Keratinocyte (primary cell): ENCODE measurements at regions not wholly inside any gene's neighbourhood (a gene's known extent, or its start where the extent isn't known, plus 50 kb on each side); places are given as distances from the start of the nearest gene placed in this dataset.

Source experiments
- DNase-seq: peaks from one replicate; pipeline ENCODE4 v3.0.0-alpha.2; 2011; ENCODE audit warnings: low read depth, missing footprints, low spot score
- FAIRE-seq: peaks from 2 replicates; lab custom pipeline; 2011; peaks lifted over from hg19 to GRCh38; lab: Jason Lieb, UNC
- H2AFZ ChIP-seq: 2 replicates; pipeline ENCODE4 v1.6.0; 2012; ENCODE audit warnings: low read length, control low read depth, inconsistent platforms; ENCODE audit not compliant: control insufficient read depth
- H3K27ac ChIP-seq: 2 replicates; pipeline ENCODE4 v1.5.1; 2011; ENCODE audit warnings: low read length; ENCODE audit not compliant: control insufficient read depth, insufficient read depth
- H3K27me3 ChIP-seq: 3 replicates; pipeline ENCODE4 v1.6.0; 2011; ENCODE audit warnings: low read length; ENCODE audit not compliant: control insufficient read depth, insufficient read depth; ENCODE audit errors: extremely low read depth
- H3K36me3 ChIP-seq, 2 experiments: 2 replicates in 1 of 2; 3 replicates in 1 of 2; pipeline ENCODE4 v1.5.1; 2011; ENCODE audit warnings: low read length in 2 of 2, mild to moderate bottlenecking in 1 of 2; ENCODE audit not compliant: control insufficient read depth in 2 of 2, insufficient read depth in 2 of 2; ENCODE audit errors: extremely low read depth in 1 of 2
- H3K4me1 ChIP-seq: 3 replicates; pipeline ENCODE4 v1.5.1; 2011; ENCODE audit warnings: low read length; ENCODE audit not compliant: control insufficient read depth, insufficient read depth; ENCODE audit errors: extremely low read depth
- H3K4me2 ChIP-seq: 3 replicates; pipeline ENCODE4 v1.6.0; 2011; ENCODE audit warnings: low read depth, low read length; ENCODE audit not compliant: control insufficient read depth, insufficient read depth; ENCODE audit errors: extremely low read depth
- H3K4me3 ChIP-seq, 3 experiments: fragments of 200-600 bp in 1 of 3; sonication (generic) in 1 of 3; 2 replicates in 2 of 3; 3 replicates in 1 of 3; pipeline ENCODE4 v1.5.1; 2011 to 2016; ENCODE audit warnings: low read length in 3 of 3, mild to moderate bottlenecking in 3 of 3, control low read depth in 2 of 3, inconsistent platforms in 1 of 3, low read depth in 1 of 3, mixed read lengths in 1 of 3, mixed run types in 1 of 3, moderate library complexity in 1 of 3; ENCODE audit not compliant: control insufficient read depth in 2 of 3, insufficient read depth in 2 of 3; ENCODE audit errors: extremely low read depth in 1 of 3
- H3K79me2 ChIP-seq: 2 replicates; pipeline ENCODE4 v1.6.0; 2012; ENCODE audit warnings: low read length; ENCODE audit not compliant: control insufficient read depth, insufficient read depth
- H3K9ac ChIP-seq: 3 replicates; pipeline ENCODE4 v1.6.0; 2011; ENCODE audit warnings: low read length; ENCODE audit not compliant: control insufficient read depth, insufficient read depth; ENCODE audit errors: extremely low read depth
- H3K9me1 ChIP-seq: 3 replicates; pipeline ENCODE4 v1.6.0; 2011; ENCODE audit warnings: low read length; ENCODE audit not compliant: control insufficient read depth, insufficient read depth; ENCODE audit errors: extremely low read depth
- H3K9me3 ChIP-seq: 2 replicates; pipeline ENCODE4 v1.5.1; 2012; ENCODE audit warnings: low read depth, low read length; ENCODE audit not compliant: control insufficient read depth
- H4K20me1 ChIP-seq: 3 replicates; pipeline ENCODE4 v1.6.0; 2011; ENCODE audit warnings: low read length; ENCODE audit not compliant: control insufficient read depth, insufficient read depth; ENCODE audit errors: extremely low read depth
- EZH2 ChIP-seq: IDR thresholded peaks from one replicate; pipeline ENCODE4 v1.6.1; 2012; ENCODE audit warnings: inconsistent platforms, mild to moderate bottlenecking, low read length, moderate library complexity
- dilution Hi-C: fragments of 300-500 bp; cut with MboI; formaldehyde crosslinking; loops from one replicate; pipeline ENCODE4 v1.7.0; 2020; ENCODE audit warnings: low sequenced_read_pairs; ENCODE audit not compliant: extremely low pct_ligation_motif_present
- TF ChIP-seq, protein P1 (sequence below), 3 experiments: IDR thresholded peaks in 1 of 3; conservative IDR thresholded peaks in 1 of 3; optimal IDR thresholded peaks in 1 of 3; 2 replicates in 2 of 3; 3 replicates in 1 of 3; pipeline versions ENCODE3 to v1.5.1; 2011; ENCODE audit warnings: low read length in 3 of 3, mild to moderate bottlenecking in 3 of 3, moderate library complexity in 2 of 3, control low read depth in 1 of 3, inconsistent platforms in 1 of 3; ENCODE audit not compliant: insufficient read depth in 2 of 3; ENCODE audit errors: extremely low read depth in 1 of 3

DNA sequence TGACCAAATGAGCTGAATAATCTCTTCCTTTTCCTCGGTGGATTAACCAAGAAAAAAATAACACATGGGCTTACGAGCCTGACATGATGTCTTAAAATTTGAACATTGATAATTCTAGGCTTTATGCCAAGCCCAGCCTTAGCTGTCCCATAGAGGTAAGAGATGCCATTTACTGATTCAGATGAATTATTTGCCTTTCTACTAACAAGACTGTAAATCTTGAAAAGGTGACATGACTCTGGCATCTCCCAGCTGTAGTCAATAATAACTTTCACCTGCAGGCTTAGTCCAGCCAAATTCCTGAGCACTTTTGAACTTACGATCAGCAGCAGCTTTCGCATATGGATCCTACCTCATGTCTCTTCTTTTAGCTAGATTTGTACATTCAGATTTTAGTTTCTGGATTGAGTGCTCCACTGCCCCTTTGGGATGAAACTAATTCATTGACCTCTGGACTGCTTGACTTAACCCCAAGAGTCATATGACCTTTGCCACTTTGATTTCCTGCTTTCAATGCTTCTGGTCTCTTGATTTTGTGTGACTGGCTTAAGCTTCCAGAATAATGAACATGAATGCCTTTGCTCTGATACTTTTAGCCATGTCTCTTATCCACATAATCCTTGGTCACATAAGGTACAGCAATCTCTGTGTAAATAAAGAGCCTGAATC is 876.4 kb upstream of the SLIT2 start:
- DNase-seq = no peak
- no peaks in the 10 kb centered on the region for H3K9me3 ChIP-seq
- no peak overlapping the region for H3K27ac ChIP-seq
- TF ChIP-seq, protein P1, sequence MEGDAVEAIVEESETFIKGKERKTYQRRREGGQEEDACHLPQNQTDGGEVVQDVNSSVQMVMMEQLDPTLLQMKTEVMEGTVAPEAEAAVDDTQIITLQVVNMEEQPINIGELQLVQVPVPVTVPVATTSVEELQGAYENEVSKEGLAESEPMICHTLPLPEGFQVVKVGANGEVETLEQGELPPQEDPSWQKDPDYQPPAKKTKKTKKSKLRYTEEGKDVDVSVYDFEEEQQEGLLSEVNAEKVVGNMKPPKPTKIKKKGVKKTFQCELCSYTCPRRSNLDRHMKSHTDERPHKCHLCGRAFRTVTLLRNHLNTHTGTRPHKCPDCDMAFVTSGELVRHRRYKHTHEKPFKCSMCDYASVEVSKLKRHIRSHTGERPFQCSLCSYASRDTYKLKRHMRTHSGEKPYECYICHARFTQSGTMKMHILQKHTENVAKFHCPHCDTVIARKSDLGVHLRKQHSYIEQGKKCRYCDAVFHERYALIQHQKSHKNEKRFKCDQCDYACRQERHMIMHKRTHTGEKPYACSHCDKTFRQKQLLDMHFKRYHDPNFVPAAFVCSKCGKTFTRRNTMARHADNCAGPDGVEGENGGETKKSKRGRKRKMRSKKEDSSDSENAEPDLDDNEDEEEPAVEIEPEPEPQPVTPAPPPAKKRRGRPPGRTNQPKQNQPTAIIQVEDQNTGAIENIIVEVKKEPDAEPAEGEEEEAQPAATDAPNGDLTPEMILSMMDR (optimal IDR thresholded peaks at IDR 0.05 in 1 of 3, IDR thresholded peaks at IDR 0.05 in 1 of 3, conservative IDR thresholded peaks at IDR 0.05 in 1 of 3; ENCODE audit: extremely low read depth in 1 of 3, insufficient read depth in 2 of 3, low read length in 3 of 3) = no peak
- TF ChIP-seq EZH2 = no peak
- no peak overlapping the region for H2AFZ ChIP-seq
- no peak for FAIRE-seq
- no peak overlapping the region for H3K4me2 ChIP-seq
- dilution Hi-C loops = no loop called here
- H3K79me2 ChIP-seq = no peaks in the 10 kb centered on the region
- H3K4me3 ChIP-seq = no peak overlapping the region
- H3K4me1 ChIP-seq = peaks cover under 1% of the 10 kb centered on the region
- no peaks in the 10 kb centered on the region for H3K27me3 ChIP-seq
- H3K36me3 ChIP-seq = no peaks in the 10 kb centered on the region
- no peaks in the 10 kb centered on the region for H3K9me1 ChIP-seq
- no peak overlapping the region for H3K9ac ChIP-seq
- no peaks in the 10 kb centered on the region for H4K20me1 ChIP-seq

DNA sequence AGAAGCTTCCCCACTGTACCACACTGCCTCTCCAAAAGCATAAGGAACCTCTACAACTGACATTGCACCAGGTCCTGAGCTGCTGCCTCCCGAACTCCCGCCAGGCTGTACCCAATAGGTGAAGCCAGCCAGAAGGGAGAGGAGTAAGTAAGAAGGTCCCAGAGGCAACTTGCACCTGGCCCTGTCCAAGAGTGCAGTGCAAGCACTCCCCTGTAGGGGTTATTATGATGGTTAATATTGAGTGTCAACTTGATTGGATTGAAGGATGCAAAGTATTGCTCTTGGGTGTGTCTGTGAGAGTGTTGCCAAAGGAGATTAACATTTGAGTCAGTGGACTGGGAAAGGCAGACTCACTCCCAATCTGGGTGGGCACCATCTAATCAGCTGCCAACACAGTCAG is 879.3 kb upstream of the SLIT2 start:
- Histone ChIP-seq H3K36me3 (no peaks in the 10 kb centered on the region), H3K79me2 (no peaks in the 10 kb centered on the region), H3K27ac (no peak overlapping the region), H3K9me1 (no peaks in the 10 kb centered on the region), H4K20me1 (no peaks in the 10 kb centered on the region), H3K27me3 (no peaks in the 10 kb centered on the region), H3K9me3 (no peaks in the 10 kb centered on the region), H3K4me2 (no peak overlapping the region), H3K4me1 (no peaks in the 10 kb centered on the region), H3K9ac (no peak overlapping the region), H3K4me3 (no peak overlapping the region), H2AFZ (no peak overlapping the region)
- TF ChIP-seq, protein P1 (optimal IDR thresholded peaks at IDR 0.05 in 1 of 3, IDR thresholded peaks at IDR 0.05 in 1 of 3, conservative IDR thresholded peaks at IDR 0.05 in 1 of 3; ENCODE audit: extremely low read depth in 1 of 3, insufficient read depth in 2 of 3, low read length in 3 of 3) = no peak
- TF ChIP-seq EZH2 = no peak
- FAIRE-seq (no peak), DNase-seq (no peak)
- dilution Hi-C loops = no loop called here
